Forelimb muscle (tissue), 1 donor: ENCODE measurements at regions not wholly inside any gene's neighbourhood (a gene's known extent, or its start where the extent isn't known, plus 50 kb on each side); places are given as distances from the start of the nearest gene placed in this dataset.
"Not testable (repeated sequence)": the region's sequence is repeated elsewhere in the genome, so short reads cannot be mapped to it uniquely, and the experiment has no call there.

Experiments used
- DNase-seq: peaks from one replicate; pipeline ENCODE4 v3.0.0-alpha.2; 2013; ENCODE audit warnings: low read depth

- DNase-seq: no peak
Observed at GRCh38 chr20:22690616-22691179, 106.3 kb upstream of the FOXA2 start.

GRCh38 chr20:22691369-22692118, 107.2 kb upstream of the FOXA2 start:
- DNase-seq: peak; percentile 48

GRCh38 chr20:22692119-22692475, 107.7 kb upstream of the FOXA2 start:
- no peak for DNase-seq

- not testable (repeated sequence) for DNase-seq
Observed at GRCh38 chr20:22692620-22693019, 108.2 kb upstream of the FOXA2 start.

GRCh38 chr20:22696759-22697158, 112.4 kb upstream of the FOXA2 start:
- no peak for DNase-seq

GRCh38 chr20:22698259-22698842, 114.0 kb upstream of the FOXA2 start:
- no peak for DNase-seq

- DNase-seq: no peak
Observed at GRCh38 chr20:22699396-22699795, 115.0 kb upstream of the FOXA2 start.

- DNase-seq: no peak
Observed at GRCh38 chr20:22700367-22700766, 116.0 kb upstream of the FOXA2 start.

- no peak for DNase-seq
Observed at GRCh38 chr20:22701679-22702308, 117.4 kb upstream of the FOXA2 start.

GRCh38 chr20:22703843-22704242, 119.5 kb upstream of the FOXA2 start:
- DNase-seq: no peak

- no peak for DNase-seq
Observed at GRCh38 chr20:22711971-22712755, 127.8 kb upstream of the FOXA2 start.

- DNase-seq: no peak
Observed at GRCh38 chr20:22716821-22717351, 132.5 kb upstream of the FOXA2 start.

- DNase-seq: no peak
Observed at GRCh38 chr20:22717466-22717865, 133.1 kb upstream of the FOXA2 start.

GRCh38 chr20:22719167-22719591, 134.8 kb upstream of the FOXA2 start:
- DNase-seq: no peak

- DNase-seq: no peak
Observed at GRCh38 chr20:22720206-22720605, 135.8 kb upstream of the FOXA2 start.

GRCh38 chr20:22722811-22723210, 138.4 kb upstream of the FOXA2 start:
- no peak for DNase-seq

- no peak for DNase-seq
Observed at GRCh38 chr20:22723659-22724058, 139.3 kb upstream of the FOXA2 start.

- no peak for DNase-seq
Observed at GRCh38 chr20:22728146-22728745, 143.9 kb upstream of the FOXA2 start.

GRCh38 chr20:22729180-22729579, 144.8 kb upstream of the FOXA2 start:
- no peak for DNase-seq

- no peak for DNase-seq
Observed at GRCh38 chr20:22729616-22730236, 145.4 kb upstream of the FOXA2 start.

GRCh38 chr20:22732751-22733150, 148.4 kb upstream of the FOXA2 start:
- DNase-seq: no peak
